Endothelial cell of umbilical vein (primary cell): ENCODE measurements at regions not wholly inside any gene's neighbourhood (a gene's known extent, or its start where the extent isn't known, plus 50 kb on each side); places are given as distances from the start of the nearest gene placed in this dataset.

ENCODE experiments used
- BruUV-seq: library from RNA; stranded (reverse); fragments of 400-500 nt; replicated peaks from 2 replicates; lab custom pipeline; 2021; lab: Mats Ljungman, UMichigan
- CTCF ChIA-PET: fragments of 300-600, 350-600 bp; sonication (Branson Sonifier 250); formaldehyde crosslinking; loops from one replicate; lab custom pipeline; 2021; ENCODE audit warnings: antibody characterized with exemption, inconsistent platforms; lab: Charles Lee
- POLR2A ChIA-PET: fragments of 300-600, 350-600 bp; sonication (Branson Sonifier 250); formaldehyde crosslinking; loops from one replicate; lab custom pipeline; 2021; ENCODE audit warnings: antibody characterized with exemption, inconsistent platforms; lab: Charles Lee
- DNase-seq: peaks from one replicate; pipeline ENCODE4 v3.0.0-alpha.2; 2011; ENCODE audit warnings: low read depth, low spot score
- FAIRE-seq: peaks from 2 replicates; lab custom pipeline; 2011; peaks lifted over from hg19 to GRCh38; lab: Jason Lieb, UNC
- H2AFZ ChIP-seq: 2 replicates; pipeline ENCODE4 v1.6.0; 2012; ENCODE audit warnings: low read depth, low read length, control low read depth, inconsistent platforms
- H3K27ac ChIP-seq: 2 replicates; pipeline ENCODE4 v1.5.1; 2011; ENCODE audit warnings: low read depth, mild to moderate bottlenecking, control low read depth, low read length, moderate library complexity; ENCODE audit not compliant: insufficient read depth
- H3K27me3 ChIP-seq, 2 experiments: 2 replicates each; pipeline versions ENCODE4 v1.6.0 to v1.6.1; 2011; ENCODE audit warnings: low read length in 2 of 2, mixed read lengths in 1 of 2; ENCODE audit not compliant: control insufficient read depth in 2 of 2, insufficient read depth in 2 of 2
- H3K36me3 ChIP-seq, 2 experiments: 2 replicates in 1 of 2; 3 replicates in 1 of 2; pipeline ENCODE4 v1.5.1; 2011; ENCODE audit warnings: low read length in 2 of 2, mild to moderate bottlenecking in 1 of 2, moderate library complexity in 1 of 2; ENCODE audit not compliant: control insufficient read depth in 2 of 2, insufficient read depth in 2 of 2; ENCODE audit errors: extremely low read depth in 1 of 2
- H3K4me1 ChIP-seq: 3 replicates; pipeline ENCODE4 v1.5.1; 2011; ENCODE audit warnings: mild to moderate bottlenecking, low read length; ENCODE audit not compliant: control insufficient read depth, insufficient read depth; ENCODE audit errors: extremely low read depth
- H3K4me2 ChIP-seq: 2 replicates; pipeline ENCODE4 v1.6.1; 2011; ENCODE audit warnings: low read length, control low read depth, mixed read lengths; ENCODE audit not compliant: insufficient read depth
- H3K4me3 ChIP-seq, 3 experiments: fragments of 200-600 bp in 1 of 3; sonication (generic), shearing (Covaris generic) in 1 of 3; replicated peaks in 1 of 3; 2 replicates each; pipeline ENCODE4 v1.5.1; 2011 to 2016; ENCODE audit warnings: control low read depth in 3 of 3, low read length in 3 of 3, mild to moderate bottlenecking in 2 of 3, inconsistent platforms in 1 of 3, low read depth in 1 of 3, moderate library complexity in 1 of 3; ENCODE audit not compliant: insufficient read depth in 1 of 3
- H3K79me2 ChIP-seq: 2 replicates; pipeline ENCODE4 v1.6.0; 2012; ENCODE audit warnings: low read length, inconsistent platforms; ENCODE audit not compliant: control insufficient read depth, insufficient read depth
- H3K9ac ChIP-seq: replicated peaks from 2 replicates; pipeline ENCODE3; 2011; ENCODE audit warnings: low read length, control low read depth; ENCODE audit not compliant: insufficient read depth; ENCODE audit errors: extremely low read depth
- H3K9me1 ChIP-seq: replicated peaks from 3 replicates; pipeline ENCODE4 v1.6.0; 2011; ENCODE audit warnings: mild to moderate bottlenecking, low read length; ENCODE audit not compliant: control insufficient read depth, insufficient read depth; ENCODE audit errors: extremely low read depth
- H3K9me3 ChIP-seq: replicated peaks from 2 replicates; pipeline ENCODE4 v1.5.1; 2012; ENCODE audit warnings: low read length, inconsistent platforms; ENCODE audit not compliant: control insufficient read depth, insufficient read depth
- H4K20me1 ChIP-seq: replicated peaks from 2 replicates; pipeline ENCODE3; 2011; ENCODE audit warnings: mild to moderate bottlenecking, low read length; ENCODE audit not compliant: control insufficient read depth, insufficient read depth; ENCODE audit errors: extremely low read depth
- EZH2 ChIP-seq: IDR thresholded peaks from 2 replicates; pipeline ENCODE4 v1.6.1; 2012; ENCODE audit warnings: borderline replicate concordance, low read depth, mild to moderate bottlenecking, moderate library complexity, low read length, inconsistent platforms; ENCODE audit not compliant: severe bottlenecking
- FOS ChIP-seq: IDR thresholded peaks from 2 replicates; pipeline ENCODE4 v1.6.1; 2011; ENCODE audit warnings: mild to moderate bottlenecking, low read length, moderate library complexity, borderline replicate concordance; ENCODE audit not compliant: insufficient read depth
- GATA2 ChIP-seq: IDR thresholded peaks from 2 replicates; pipeline ENCODE4 v1.7.0; 2011; ENCODE audit warnings: low read depth, mild to moderate bottlenecking, moderate library complexity, mixed read lengths, low read length; ENCODE audit not compliant: insufficient read length, insufficient read depth
- JUN ChIP-seq: IDR thresholded peaks from 2 replicates; pipeline ENCODE4 v1.6.1; 2011; ENCODE audit warnings: borderline replicate concordance, low read depth; ENCODE audit not compliant: insufficient read length, insufficient read depth
- MYC ChIP-seq: IDR thresholded peaks from one replicate; pipeline ENCODE4 v1.6.1; 2011; ENCODE audit warnings: mild to moderate bottlenecking, low read depth, low read length
- POLR2A ChIP-seq: IDR thresholded peaks from 2 replicates; pipeline ENCODE4 v1.6.1; 2012; ENCODE audit warnings: low read depth, mild to moderate bottlenecking, control low read depth, low read length
- POLR2AphosphoS5 ChIP-seq: IDR thresholded peaks from 2 replicates; pipeline ENCODE4 v1.6.1; 2012; ENCODE audit warnings: low read depth, mild to moderate bottlenecking, control low read depth, low read length, moderate library complexity; ENCODE audit not compliant: insufficient read depth
- dilution Hi-C: fragments of 300-500 bp; cut with MboI; formaldehyde crosslinking; loops from one replicate; pipeline ENCODE4 v1.15.0; 2019; ENCODE audit warnings: low sequenced_read_pairs; ENCODE audit not compliant: extremely low pct_ligation_motif_present
- intact Hi-C: fragments of 100-400 bp; cut with micrococcal nuclease; formaldehyde crosslinking; loops from one replicate; pipeline ENCODE4 v1.10.0; 2022
- TF ChIP-seq, protein P1 (sequence below): IDR thresholded peaks from 2 replicates; pipeline ENCODE4 v1.6.1; 2011; ENCODE audit not compliant: insufficient read depth, insufficient read length
- TF ChIP-seq, protein P2 (sequence below), 2 donors: IDR thresholded peaks; 1 replicate in 1 of 2; 2 replicates in 1 of 2; pipeline ENCODE4 v1.5.1; 2011; ENCODE audit warnings: low read length in 2 of 2, mild to moderate bottlenecking in 2 of 2, moderate library complexity in 2 of 2, control low read depth in 1 of 2, inconsistent platforms in 1 of 2, low read depth in 1 of 2; ENCODE audit not compliant: insufficient read depth in 1 of 2; ENCODE audit errors: extremely low read depth in 1 of 2

DNA sequence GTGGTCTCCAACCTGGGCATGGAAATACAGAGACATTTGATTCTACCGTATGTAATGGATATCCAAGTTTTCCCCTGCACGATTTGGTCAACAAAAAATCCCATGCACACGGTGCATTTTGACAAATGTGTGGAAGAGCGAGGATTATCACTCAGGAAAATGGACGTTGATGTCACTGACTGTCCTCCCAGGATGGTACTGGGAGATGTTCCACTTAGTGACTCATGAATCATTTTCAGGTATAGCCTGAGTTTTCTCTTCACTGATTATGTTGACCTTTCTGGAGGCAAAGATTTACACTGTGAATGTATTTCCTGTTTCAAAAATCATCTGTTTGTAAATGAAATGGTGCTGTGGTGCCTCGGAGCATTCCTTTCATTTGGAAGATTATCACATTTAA, 596.7 kb upstream of the ADAMTS9 start:
- no peak overlapping the region for H3K4me3 ChIP-seq
- FAIRE-seq (no peak), DNase-seq (no peak)
- no peaks in the 10 kb centered on the region for H3K36me3 ChIP-seq
- no peaks in the 10 kb centered on the region for H3K79me2 ChIP-seq
- ChIA-PET CTCF (interaction anchor here (0.6 to 1.1 kb wide), 2 partner anchors 11 to 532 kb away, joined by 3 to 4 read pairs; no protein-coding TSS in a partner anchor), POLR2A (no interaction called here)
- TF ChIP-seq POLR2A (no peak), FOS (no peak), MYC (no peak), JUN (no peak), POLR2AphosphoS5 (no peak), GATA2 (no peak), EZH2 (no peak)
- TF ChIP-seq, protein P1, sequence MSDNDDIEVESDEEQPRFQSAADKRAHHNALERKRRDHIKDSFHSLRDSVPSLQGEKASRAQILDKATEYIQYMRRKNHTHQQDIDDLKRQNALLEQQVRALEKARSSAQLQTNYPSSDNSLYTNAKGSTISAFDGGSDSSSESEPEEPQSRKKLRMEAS: no peak
- TF ChIP-seq, protein P2, sequence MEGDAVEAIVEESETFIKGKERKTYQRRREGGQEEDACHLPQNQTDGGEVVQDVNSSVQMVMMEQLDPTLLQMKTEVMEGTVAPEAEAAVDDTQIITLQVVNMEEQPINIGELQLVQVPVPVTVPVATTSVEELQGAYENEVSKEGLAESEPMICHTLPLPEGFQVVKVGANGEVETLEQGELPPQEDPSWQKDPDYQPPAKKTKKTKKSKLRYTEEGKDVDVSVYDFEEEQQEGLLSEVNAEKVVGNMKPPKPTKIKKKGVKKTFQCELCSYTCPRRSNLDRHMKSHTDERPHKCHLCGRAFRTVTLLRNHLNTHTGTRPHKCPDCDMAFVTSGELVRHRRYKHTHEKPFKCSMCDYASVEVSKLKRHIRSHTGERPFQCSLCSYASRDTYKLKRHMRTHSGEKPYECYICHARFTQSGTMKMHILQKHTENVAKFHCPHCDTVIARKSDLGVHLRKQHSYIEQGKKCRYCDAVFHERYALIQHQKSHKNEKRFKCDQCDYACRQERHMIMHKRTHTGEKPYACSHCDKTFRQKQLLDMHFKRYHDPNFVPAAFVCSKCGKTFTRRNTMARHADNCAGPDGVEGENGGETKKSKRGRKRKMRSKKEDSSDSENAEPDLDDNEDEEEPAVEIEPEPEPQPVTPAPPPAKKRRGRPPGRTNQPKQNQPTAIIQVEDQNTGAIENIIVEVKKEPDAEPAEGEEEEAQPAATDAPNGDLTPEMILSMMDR (IDR thresholded peaks at IDR 0.05; ENCODE audit: extremely low read depth in 1 of 2, insufficient read depth in 1 of 2, low read depth in 1 of 2, low read length in 2 of 2): no peak
- H3K9me1 ChIP-seq: no peaks in the 10 kb centered on the region
- no peak overlapping the region for H2AFZ ChIP-seq
- intact Hi-C loops: no loop called here
- H3K9ac ChIP-seq: no peak overlapping the region
- no peaks in the 10 kb centered on the region for H3K4me1 ChIP-seq
- H3K27ac ChIP-seq: no peak overlapping the region
- no peak overlapping the region for H3K4me2 ChIP-seq
- H3K27me3 ChIP-seq: peaks cover 5 to 15% of the 10 kb centered on the region in 2 experiments
- H4K20me1 ChIP-seq: no peaks in the 10 kb centered on the region
- dilution Hi-C loops: no loop called here
- no peaks in the 10 kb centered on the region for H3K9me3 ChIP-seq
- BruUV-seq: no TSS peak
